Fibroblast of skin of right quadriceps (primary cell): ENCODE measurements at regions not wholly inside any gene's neighbourhood (a gene's known extent, or its start where the extent isn't known, plus 50 kb on each side); places are given as distances from the start of the nearest gene placed in this dataset.
A peak's percentile ranks its signal among the peaks of the same experiment; 100 is the strongest.
"Not testable (repeated sequence)": the region's sequence is repeated elsewhere in the genome, so short reads cannot be mapped to it uniquely, and the experiment has no call there.

Experiments used
- DNase-seq: peaks from one replicate; pipeline ENCODE4 v3.0.0-alpha.2; 2013

GRCh38 chr13:54004026-54004699, 975.5 kb downstream of the OLFM4 start:
- no peak for DNase-seq

- DNase-seq: no peak
These were observed 987.9 kb downstream of the OLFM4 start for GRCh38 chr13:54016542-54016941.

GRCh38 chr13:54018485-54018884, 989.9 kb downstream of the OLFM4 start:
- no peak for DNase-seq

- DNase-seq: peak; percentile 58
These were observed 1000.6 kb downstream of the OLFM4 start for GRCh38 chr13:54029226-54029625.

GRCh38 chr13:54029720-54030119, 1001.1 kb downstream of the OLFM4 start:
- DNase-seq: no peak

- no peak for DNase-seq
These were observed 1004.8 kb downstream of the OLFM4 start for GRCh38 chr13:54033323-54033861.

- no peak for DNase-seq
These were observed 1005.4 kb downstream of the OLFM4 start for GRCh38 chr13:54034047-54034446.

- DNase-seq: not testable (repeated sequence)
These were observed 1028.8 kb downstream of the OLFM4 start for GRCh38 chr13:54057416-54057815.

- not testable (repeated sequence) for DNase-seq
These were observed 1041.3 kb downstream of the OLFM4 start for GRCh38 chr13:54069958-54070357.

GRCh38 chr13:54077569-54077968, 1049.0 kb downstream of the OLFM4 start:
- DNase-seq: no peak

- no peak for DNase-seq
These were observed 1049.8 kb downstream of the OLFM4 start for GRCh38 chr13:54078271-54078870.

GRCh38 chr13:54082309-54082708, 1053.7 kb downstream of the OLFM4 start:
- DNase-seq: not testable (repeated sequence)

GRCh38 chr13:54091884-54092283, 1063.3 kb downstream of the OLFM4 start:
- DNase-seq: no peak

GRCh38 chr13:54092686-54093085, 1064.1 kb downstream of the OLFM4 start:
- DNase-seq: no peak

GRCh38 chr13:54110597-54110996, 1082.0 kb downstream of the OLFM4 start:
- DNase-seq: no peak

- DNase-seq: no peak
These were observed 1096.1 kb downstream of the OLFM4 start for GRCh38 chr13:54124700-54125099.

- DNase-seq: not testable (repeated sequence)
These were observed 1102.3 kb downstream of the OLFM4 start for GRCh38 chr13:54130931-54131330.

- not testable (repeated sequence) for DNase-seq
These were observed 1102.8 kb downstream of the OLFM4 start for GRCh38 chr13:54131433-54131832.

- DNase-seq: not testable (repeated sequence)
These were observed 1103.5 kb downstream of the OLFM4 start for GRCh38 chr13:54132127-54132526.

GRCh38 chr13:54132720-54133119, 1104.1 kb downstream of the OLFM4 start:
- not testable (repeated sequence) for DNase-seq

- no peak for DNase-seq
These were observed 1105.1 kb downstream of the OLFM4 start for GRCh38 chr13:54133746-54134145.

GRCh38 chr13:54144828-54145227, 1116.2 kb downstream of the OLFM4 start:
- no peak for DNase-seq

GRCh38 chr13:54150851-54151250, 1122.2 kb downstream of the OLFM4 start:
- DNase-seq: no peak

GRCh38 chr13:54162069-54162468, 1133.5 kb downstream of the OLFM4 start:
- no peak for DNase-seq
